HS-5 (cell line): ENCODE measurements at regions not wholly inside any gene's neighbourhood (a gene's known extent, or its start where the extent isn't known, plus 50 kb on each side); places are given as distances from the start of the nearest gene placed in this dataset.
"Not testable (repeated sequence)": the region's sequence is repeated elsewhere in the genome, so short reads cannot be mapped to it uniquely, and the experiment has no call there.

Source experiments
- DNase-seq: peaks from one replicate; pipeline ENCODE4 v3.0.0-alpha.2; 2012; ENCODE audit warnings: low read depth

DNA sequence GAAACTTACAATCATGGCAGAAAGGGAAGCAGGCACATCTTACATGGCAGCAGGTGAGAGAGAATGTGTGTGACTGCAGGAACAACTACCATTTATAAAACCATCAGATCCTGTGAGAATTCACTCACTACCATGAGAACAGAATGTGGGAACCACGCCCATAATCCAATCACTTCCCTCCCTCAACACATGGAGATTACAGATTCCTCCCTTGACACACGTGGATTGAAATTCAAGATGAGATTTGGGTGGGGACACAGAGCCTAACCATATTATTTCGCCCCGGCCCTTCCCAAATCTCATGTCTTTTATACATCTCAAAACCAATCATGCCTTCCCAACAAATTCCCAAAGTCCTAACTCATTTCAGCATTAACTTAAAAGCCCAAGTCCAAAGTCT lies 203.6 kb downstream of the C12orf75 start:
- no peak for DNase-seq

DNA sequence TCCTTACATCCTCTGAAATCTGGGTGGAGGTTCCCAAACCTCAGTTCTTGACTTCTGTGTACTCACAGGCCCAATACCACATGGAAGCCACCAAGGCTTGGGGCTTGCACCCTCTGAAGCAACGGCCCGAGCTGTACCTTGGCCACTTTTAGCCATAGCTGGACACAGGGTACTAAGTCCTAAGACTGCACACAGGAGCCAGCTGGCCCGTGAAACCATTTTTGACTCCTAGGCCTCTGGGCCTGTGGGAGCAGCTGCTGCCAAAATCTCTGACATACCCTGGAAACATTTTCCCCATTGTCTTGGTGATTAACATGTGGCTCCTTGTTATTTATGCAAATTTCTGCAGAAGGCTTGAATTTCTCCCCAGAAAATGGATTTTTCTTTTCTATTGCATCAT lies 204.5 kb downstream of the C12orf75 start:
- not testable (repeated sequence) for DNase-seq

DNA sequence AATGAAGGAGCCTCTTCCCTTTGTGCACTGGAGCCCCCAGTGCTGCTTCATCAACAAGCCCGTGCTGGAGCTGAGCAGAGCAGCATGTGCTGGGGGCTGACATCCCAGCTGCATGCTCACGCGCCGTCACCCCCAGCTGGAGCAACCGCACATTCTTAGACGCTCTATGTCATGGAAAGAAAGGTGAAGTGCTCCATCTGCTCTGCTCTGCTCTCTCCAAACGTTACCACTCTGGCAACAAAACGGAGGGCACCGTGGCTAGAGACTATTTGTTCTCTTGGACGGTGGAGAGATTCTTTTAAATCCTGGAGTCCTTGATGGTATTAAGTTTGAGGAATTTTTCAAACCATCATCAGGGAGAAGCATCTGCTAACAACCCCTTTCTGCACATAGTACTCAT lies 208.4 kb downstream of the C12orf75 start:
- no peak for DNase-seq

DNA sequence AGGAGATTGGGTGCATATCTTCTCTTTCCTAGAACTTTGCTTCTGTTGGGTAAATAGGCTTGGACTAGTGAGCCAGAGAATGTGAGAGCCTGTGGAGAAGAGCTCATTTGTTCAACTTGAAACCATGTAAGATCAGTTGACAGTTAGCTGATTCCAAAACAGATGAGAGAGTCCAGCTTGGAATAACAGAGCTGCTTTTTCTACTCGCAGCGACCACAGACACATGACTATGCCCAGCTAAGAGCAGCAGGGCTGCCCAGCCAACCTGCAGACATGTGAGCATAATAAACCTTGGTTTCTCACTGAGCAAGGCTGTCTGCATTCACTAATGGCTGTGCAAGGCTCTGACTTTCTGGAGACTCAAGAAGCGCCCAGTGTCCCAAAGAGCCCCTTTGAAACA lies 209.2 kb downstream of the C12orf75 start:
- no peak for DNase-seq

DNA sequence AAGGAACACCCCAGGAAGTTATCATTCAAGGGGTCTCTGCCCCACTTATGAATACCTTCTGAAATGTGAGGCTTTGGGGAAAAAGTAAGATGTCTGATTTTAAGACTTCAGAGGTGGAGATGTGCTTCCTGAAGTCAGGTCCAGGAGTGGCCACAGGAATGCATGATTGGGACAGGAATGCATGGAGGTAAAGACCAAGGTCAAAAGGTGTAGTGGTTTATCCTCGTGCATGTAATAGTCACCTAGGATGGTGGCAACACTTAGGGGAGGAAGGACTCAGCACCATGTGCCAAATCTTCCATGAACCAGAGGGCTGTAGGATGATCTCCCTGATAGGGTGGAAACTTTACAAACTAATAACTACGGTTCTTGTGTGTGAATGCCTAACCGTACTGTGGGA lies 217.3 kb downstream of the C12orf75 start:
- no peak for DNase-seq

DNA sequence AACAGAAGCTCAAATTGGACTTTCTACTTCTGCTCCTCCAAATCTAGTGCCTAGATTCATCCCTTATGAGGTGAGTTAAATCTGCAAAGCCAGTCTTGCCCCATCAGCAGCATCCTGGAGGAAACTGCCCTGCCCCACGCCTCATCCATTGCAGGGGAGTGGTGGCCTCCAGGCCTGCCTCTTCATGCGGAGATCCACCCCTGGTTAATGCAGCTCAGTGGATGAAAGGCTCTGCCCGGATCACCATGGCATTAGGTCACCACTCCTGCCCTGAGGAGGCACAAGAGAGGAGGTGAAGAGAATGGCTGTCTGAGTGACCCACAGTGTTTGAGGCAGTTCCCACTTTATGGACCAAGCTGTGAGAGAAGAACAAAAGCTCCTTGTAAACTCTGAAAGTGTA lies 218.1 kb downstream of the C12orf75 start:
- DNase-seq, result no peak

DNA sequence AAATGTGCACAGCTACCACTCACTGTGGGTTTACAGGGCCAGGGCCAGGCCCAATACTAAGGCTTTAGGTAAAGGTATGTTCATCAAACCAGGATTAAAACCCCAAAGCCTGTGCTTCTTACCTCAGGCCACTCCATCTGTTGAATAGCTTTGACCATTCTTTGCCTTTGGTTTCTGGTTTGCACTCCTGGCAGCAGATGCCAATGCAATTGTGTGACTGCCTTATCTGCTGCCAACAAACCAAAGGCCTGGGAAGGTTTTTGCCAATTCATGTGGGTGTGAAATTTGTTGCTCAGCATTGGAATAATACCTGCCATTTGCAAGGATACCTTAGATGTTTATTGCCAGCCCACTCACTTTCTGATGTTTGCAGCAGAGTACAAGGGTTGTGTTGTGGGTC lies 221.6 kb downstream of the C12orf75 start:
- no peak for DNase-seq

DNA sequence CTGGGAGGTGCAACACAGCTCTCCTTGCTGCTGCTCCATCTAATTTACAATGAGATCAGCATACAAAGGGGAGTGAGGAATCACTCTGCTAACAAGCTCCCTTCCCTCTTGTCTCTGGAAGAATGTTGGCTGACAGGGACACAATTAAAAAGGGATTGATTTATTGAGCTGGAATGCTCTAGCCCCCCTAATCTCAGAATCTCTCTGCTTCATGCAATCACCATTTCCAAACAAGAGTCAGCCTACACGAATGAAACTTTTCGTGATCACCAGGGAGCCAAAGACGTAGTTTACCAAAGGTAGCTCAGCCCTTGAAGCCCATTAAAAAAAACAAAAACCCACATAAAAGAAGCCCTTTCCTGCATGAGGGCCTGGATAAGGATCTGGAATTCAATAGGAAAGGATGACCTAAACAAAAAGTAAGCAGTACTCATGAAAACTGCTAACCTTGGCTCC lies 223.8 kb downstream of the C12orf75 start:
- no peak for DNase-seq

DNA sequence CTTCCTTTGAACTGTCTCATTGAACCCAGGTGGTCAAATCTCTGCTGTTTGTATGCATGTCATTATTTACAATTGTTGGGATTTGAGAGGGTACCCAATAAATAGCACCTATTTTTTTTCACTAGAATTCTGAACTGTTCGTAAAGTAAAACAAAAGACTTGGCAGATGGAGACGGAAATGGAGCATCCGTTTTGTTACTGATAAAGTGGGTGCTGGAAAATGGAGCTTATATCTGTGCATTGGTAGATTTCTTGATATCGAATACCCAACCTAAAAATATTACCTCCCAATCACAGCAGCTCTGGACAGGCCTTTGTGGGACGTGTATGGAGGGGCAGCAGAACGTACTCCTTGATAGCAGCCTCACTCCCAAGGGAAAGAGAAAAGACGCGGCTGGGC lies 224.4 kb downstream of the C12orf75 start:
- no peak for DNase-seq

DNA sequence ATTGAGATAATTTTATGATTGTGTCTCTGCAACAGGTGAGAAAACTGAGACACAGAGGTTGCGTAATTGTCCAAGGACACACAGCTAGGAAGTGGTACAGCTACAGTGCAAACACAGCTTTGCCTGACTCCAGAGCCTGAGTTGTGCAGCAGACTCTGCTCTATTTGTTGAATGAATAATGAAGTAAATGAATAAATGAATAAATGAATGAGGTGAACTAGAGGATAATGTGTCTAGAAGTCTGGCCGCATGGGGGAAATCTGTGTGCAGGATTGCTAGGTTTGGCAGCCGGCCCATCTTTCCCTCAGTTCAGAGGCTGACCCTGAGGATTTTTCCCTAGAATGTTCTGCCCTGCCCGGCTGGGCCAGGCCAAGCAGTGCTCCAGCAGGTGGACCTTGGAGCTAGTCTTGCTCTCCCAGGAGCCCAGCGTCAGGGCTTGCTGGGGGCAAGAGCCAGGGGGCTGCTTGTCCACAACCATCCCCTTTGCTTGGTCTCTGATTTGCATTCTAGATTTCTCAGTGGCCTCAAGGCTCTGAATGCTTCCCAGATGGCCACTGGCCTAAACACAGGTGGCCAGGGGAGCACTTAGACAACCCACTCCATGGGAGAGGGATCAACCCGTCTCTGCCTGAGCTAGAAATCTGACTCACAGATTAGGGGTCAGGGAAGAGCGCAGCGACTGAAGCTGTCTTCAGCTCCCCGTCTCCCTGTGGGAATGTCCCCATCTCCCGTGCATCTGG lies 225.2 kb downstream of the C12orf75 start:
- DNase-seq, result no peak

DNA sequence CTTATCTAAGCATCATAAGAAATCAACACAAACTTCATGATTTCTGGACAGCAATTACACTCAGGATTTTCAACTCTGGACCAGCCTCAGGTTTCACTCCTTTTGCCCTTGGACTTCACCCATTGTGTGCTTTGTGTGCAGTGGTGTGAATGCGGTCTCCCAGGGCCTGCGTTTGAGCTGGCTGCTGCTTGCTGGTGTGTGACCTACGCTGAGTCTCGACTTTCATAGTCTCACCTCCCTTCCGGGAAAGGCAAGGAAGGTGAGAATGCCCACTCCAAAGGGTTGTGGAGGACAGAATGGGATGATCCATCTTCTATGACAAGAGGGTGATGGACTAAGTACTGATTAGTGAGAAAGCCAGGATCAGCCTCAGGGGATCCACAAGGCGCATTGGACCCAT lies 228.8 kb downstream of the C12orf75 start:
- DNase-seq, result no peak

DNA sequence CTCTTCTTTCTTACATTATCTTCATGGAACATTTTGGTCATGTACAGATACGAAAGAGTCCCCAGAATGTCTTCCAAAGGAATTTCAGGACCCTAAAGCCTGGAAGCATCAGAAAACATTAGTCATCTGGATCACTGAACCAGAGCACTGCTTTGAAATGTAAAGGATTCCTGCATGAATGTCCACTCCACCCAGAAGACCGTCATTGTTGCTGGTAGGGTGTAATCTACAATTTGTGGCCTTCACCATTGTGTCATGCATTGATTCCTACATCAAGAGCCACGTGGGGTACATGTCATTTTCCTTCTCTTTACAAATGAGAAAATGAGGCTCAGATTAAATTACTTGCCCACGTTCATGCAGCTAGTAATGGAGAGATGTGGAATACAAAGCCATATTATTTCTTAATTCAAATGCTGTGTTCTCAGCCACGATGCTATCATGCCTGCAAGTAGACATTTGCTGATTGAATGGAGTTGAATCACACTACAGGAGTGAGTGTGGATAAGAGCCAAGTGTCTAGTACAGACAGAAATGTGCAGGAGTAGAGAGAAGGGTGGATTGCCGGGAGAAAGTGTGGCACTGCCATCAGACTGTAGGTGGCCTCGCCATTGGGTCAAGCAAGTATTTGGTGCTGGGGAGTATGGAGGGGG lies 231.2 kb downstream of the C12orf75 start:
- DNase-seq, result no peak

DNA sequence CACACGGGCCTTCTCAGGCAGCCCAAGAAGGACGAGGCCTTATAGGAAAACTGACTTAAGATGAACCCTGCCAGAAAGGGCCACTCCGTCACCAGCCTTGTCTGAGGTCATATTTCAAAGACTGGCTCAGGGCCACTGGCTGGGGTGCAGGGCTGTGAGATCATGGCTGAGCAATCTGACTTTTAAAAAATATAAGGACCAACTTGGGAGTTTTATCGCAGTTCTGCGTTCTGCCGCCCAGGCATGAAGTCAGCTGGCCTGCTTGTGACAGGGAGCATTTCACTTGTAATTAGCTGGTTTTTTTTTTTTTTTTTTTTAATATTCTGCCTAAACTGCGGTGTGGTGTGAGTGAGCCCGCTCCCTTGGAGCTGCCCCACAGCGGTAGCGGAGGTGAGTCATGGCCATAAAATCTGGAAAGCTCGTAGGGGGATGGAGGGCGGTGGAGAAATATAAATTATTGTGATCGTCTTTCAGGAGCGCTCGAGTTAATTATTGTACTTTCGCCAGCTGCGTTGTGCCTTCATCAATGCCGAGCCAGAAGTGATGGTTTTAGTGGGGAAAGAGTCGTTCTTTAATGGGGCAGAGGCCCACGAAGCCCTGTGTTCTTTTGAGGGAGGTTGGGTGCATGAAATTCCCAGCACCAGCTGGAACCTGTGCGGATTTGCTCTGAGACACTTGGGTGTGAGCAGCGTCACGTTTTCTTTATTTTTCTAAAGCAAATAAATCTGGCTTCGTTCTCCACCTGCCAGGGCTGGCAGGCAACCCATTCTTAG lies 231.9 kb downstream of the C12orf75 start:
- DNase-seq, result peak; percentile 80

DNA sequence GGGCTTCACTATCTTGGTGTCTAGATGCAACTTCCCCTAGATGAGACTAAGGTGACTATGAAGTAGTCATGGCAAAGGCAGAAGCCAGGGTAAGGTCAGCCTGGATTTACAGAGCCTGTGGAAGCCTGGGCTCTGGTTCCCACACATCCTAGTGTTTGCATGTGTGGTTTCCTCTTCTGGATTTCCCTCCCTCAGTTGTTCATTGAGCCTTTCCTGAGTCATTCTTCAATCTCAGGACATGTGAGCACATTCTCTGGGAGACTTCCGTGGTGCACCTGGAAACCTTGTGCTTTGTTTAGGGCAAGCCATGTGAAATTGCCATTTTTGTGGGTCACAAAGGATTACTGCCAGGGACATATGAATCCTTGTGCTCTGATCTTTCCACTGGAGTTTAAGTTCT lies 236.6 kb downstream of the C12orf75 start:
- DNase-seq, result no peak

DNA sequence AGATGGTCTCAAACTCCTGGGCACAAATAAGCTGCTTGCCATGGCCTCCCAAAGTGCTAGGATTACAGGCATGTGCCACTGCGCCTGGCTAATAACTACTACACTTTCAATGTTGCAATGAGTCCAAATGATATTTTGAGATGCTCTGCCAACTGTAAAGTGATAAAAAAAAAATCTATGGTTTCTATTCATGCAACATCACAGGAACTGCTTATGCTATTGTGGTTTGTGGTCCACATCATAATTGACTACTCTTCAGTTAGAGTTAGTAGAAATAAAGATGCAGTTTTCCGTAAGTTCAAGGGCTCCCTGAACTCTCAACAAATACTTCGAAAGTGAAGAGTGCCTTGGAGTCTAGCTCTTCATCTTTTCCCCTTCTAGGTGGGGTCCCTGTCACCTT lies 239.4 kb downstream of the C12orf75 start:
- no peak for DNase-seq

DNA sequence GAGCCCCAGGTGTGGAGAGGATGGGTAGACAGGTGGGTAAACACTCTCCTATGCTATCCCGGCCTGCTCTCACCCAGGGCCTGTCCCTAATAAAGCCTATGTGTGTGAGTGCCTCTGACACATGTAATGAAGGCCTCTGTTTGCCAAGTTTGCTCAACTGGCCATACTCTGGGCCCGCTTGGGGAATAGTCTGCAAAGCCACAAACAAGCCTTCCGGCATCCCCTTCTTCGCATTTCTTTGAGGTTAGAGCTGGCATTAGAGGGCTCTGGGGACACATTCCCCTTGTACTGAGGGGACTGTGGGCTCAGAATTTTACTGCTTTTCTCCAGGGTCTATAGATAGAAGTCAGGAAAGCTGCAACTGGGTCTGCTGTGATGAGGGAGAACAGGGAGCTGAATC lies 240.5 kb downstream of the C12orf75 start:
- no peak for DNase-seq

DNA sequence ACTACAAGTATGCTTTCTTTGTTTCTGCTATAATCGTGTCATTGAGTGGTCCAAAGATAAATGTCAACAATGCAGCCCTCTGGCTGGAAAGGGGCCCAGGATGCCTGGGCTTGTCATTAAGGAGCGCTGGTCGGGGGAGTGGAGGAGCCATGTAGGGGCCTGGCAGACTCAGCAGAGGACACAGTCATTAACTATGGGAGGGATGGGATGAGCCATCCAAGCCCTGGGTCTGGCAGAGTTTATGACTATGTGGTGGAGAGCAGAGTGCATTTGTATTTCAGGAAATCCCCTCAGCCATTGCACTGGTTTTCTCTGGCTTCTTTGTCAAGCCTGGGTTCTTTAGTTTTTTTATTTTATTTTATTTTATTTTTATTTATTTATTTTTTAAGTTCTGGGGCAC lies 243.1 kb downstream of the C12orf75 start:
- DNase-seq, result no peak

DNA sequence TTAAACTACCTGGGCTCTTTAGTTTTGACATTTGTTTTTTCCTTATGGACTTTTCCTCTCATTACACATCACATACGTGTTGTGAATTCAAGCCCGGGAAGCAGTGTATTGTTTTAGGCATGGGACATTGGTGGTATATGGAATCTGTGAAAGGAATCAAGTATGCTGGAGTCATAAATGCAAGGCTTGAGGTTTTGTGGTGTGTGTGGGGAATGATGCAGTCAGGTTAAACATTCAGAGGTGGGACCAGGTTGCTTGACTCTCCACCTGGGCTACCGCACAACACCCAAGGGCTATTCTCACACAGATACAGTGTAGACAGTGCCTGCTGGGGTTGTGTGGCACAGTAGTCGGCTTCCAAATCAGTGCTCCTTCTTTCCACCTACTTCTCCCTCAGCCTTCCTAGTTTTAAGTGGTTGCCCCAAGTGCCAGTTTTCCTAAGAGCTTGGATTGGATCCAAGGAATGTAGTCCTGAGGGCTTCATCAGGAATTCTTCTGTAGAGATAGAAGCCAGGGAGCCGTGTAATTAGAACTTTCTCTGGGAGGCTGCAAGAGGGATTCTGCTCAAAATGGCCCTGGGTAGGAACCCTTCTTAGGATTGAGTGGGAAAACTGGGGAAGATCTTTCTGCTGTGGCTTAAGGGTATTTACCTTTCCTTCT lies 243.7 kb downstream of the C12orf75 start:
- DNase-seq, result no peak

DNA sequence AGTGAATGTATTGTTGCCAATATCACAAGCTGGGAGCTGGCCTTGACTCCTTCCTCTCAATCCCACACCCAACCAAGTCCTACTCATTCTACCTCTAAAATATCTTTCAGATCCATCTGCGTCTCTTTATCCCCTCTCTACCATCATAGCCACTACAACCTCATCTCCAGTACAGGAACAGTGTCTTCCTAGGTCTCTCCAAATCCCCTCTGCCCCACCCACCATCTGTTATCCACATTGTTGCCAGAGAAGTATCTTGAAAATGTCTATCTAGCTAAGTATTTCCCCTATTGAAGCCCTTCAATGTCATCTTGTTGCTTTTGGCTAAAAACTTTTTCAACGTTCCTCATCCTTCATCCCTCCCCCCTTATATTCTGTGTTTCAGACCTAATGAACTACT lies 244.7 kb downstream of the C12orf75 start:
- no peak for DNase-seq

DNA sequence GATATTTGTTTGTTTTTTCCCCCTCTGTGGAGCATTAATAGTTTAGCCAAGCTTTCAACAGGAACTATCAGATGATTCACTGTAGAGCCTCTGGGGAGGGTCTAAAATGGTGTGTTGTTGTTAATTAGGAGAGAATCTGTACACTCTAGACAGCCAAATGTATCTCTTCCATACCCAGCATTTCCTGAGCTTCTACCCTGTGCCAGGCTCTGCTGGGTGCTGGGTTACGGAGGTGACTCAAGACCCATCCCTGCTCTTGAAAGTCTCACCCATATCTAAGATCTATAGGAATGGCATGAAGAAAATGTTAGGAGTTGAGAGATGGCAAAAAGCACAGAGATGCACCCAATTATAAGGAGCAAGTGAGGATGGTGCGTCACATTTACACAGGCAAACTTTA lies 245.8 kb downstream of the C12orf75 start:
- no peak for DNase-seq

DNA sequence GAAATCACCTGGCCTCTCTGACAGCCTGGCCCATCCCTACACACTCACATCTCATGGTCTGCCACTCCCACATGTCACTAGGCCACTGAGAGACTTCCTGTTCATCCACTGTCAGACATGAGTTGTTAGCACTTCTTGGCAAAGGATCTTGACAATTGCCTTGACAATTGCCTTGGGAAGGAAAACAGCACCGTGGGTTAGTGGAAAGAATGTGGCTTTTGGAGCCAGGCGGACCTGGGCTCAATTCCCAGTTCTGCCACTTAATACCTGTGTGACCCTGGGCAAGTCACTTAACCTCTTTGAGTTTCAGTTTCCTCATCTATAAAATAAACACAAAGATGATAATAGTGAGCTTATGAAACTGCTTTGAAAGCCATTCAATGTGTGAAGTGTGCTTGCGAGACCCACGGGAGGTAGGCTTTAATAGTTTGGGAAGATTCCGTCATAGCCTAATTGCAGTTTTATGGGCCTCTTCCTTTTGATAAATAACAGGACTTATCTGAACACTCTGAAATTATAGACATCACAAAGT lies 250.4 kb downstream of the C12orf75 start:
- no peak for DNase-seq

DNA sequence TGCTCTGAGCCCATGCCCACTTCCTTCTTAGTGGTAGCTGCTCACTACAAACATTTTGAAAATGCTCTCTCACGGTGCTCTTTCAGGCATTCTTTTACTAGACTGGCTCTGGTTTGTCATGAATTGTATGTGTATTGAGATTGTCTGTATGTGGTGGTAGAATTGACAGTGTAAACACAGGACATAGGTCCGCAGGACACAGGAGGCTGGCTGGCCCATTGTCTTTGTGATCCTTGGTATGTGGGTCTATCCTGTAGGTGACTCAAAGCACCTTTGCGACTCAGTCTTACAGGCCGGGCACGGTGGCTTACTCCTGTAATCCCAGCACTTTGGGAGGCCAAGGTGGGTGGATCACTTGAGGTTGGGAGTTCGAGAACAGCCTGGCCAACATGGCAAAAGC lies 250.9 kb downstream of the C12orf75 start:
- DNase-seq, result no peak
